ENCODE measurements at regions not wholly inside any gene's neighbourhood (a gene's known extent, or its start where the extent isn't known, plus 50 kb on each side); places are given as distances from the start of the nearest gene placed in this dataset.
"Not testable (repeated sequence)": the region's sequence is repeated elsewhere in the genome, so short reads cannot be mapped to it uniquely, and the experiment has no call there.

GRCh38 chr15:20211508-20211907 is 330.1 kb downstream of the GOLGA6L6 start:
- not testable (repeated sequence) for TF ChIP-seq CTCF, POLR2A (IDR thresholded peaks at IDR 0.05)
